ENCODE measurements at regions not wholly inside any gene's neighbourhood (a gene's known extent, or its start where the extent isn't known, plus 50 kb on each side); places are given as distances from the start of the nearest gene placed in this dataset.

- no peak for DNase-seq (ENCODE audit: low spot score in 2 of 2)
- 64 to 79% methylated on average over 15 to 18 of the region's 18 CpGs for WGBS, 2 donors
Observed at GRCh38 chr10:132478341-132479023, 59.1 kb upstream of the INPP5A start.

DNA sequence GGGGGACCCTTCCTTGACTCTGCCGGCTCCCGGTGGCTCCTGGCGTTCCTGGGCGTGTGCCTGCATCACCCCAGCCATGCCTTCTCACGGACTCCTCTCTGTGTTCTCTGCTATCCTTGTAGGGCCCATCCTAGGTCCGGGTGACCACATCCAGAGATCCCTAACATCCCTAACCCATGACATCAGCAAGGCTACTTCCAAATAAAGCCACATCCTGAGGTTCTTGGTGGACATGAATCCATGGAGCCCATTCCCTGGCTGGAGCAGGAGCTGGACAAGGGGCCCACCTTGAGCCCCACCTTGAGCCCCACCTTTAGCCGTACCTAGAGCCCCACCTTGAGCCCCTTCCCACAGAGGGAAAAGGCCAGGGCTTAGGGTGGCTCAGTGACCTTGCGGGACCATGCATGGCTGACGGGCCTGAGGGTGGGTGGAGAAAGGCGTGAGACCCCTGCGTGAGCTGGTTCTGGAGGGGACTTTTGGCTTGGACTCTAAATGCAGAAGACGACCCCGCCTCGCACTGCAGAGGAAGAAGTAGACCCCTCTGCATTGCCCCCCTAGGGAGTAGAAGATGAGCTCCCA is 58.5 kb upstream of the INPP5A start:
- 87 to 93% methylated on average over 14 of the region's 14 CpGs for WGBS, 2 donors
- intact Hi-C loops (cut with DNase I; ENCODE audit: low total_unique reads), result no loop called here
- TF ChIP-seq, protein P1, sequence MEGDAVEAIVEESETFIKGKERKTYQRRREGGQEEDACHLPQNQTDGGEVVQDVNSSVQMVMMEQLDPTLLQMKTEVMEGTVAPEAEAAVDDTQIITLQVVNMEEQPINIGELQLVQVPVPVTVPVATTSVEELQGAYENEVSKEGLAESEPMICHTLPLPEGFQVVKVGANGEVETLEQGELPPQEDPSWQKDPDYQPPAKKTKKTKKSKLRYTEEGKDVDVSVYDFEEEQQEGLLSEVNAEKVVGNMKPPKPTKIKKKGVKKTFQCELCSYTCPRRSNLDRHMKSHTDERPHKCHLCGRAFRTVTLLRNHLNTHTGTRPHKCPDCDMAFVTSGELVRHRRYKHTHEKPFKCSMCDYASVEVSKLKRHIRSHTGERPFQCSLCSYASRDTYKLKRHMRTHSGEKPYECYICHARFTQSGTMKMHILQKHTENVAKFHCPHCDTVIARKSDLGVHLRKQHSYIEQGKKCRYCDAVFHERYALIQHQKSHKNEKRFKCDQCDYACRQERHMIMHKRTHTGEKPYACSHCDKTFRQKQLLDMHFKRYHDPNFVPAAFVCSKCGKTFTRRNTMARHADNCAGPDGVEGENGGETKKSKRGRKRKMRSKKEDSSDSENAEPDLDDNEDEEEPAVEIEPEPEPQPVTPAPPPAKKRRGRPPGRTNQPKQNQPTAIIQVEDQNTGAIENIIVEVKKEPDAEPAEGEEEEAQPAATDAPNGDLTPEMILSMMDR (IDR thresholded peaks at IDR 0.05), result no peak
- no peak for TF ChIP-seq POLR2A (IDR thresholded peaks at IDR 0.05)
- no peak overlapping the region for H3K4me3 ChIP-seq (ENCODE audit: low read depth, poor library complexity, severe bottlenecking)
- no peak for DNase-seq (ENCODE audit: low spot score in 2 of 2)

More at GRCh38 chr10:132478341-132479023, 59.1 kb upstream of the INPP5A start:
- no peak overlapping the region for H3K4me3 ChIP-seq (ENCODE audit: low read depth, poor library complexity, severe bottlenecking)
- TF ChIP-seq POLR2A (IDR thresholded peaks at IDR 0.05), result no peak
- TF ChIP-seq, protein P1 (IDR thresholded peaks at IDR 0.05), result no peak
- intact Hi-C loops (cut with DNase I; ENCODE audit: low total_unique reads), result no loop called here

DNA sequence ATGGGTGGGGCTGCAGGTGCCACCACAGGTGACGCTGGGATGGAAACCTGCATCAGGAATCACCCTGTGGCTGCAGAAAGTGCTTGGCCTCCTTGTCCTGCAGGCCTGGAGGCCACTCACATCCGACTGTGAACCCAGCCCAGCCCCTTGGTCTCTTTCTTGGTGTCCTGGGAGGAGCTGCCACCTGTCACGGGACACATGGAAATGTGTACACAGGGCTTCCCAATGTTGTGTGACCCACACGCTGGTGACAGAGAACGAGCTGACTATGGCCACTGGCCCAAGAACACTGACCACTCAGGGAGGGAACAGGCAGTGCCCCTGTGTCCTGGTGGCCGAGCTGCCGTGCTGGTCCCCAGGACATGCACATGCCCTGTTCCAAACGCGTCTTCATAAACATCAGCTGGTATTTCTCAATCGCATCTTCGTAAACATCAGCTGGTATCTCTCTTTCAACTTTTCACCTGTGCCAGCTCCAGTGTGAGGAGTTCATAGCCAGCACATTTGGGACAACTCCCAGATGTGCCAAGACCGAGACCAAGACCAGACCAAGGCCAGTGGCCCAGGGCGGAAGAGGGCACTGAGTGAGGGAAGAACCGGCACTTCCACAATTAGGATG is 57.9 kb upstream of the INPP5A start:
- DNase-seq (ENCODE audit: low spot score in 2 of 2), result no peak
- TF ChIP-seq, protein P1 (IDR thresholded peaks at IDR 0.05), result no peak
- no peak for TF ChIP-seq POLR2A (IDR thresholded peaks at IDR 0.05)
- 91 to 94% methylated on average over 14 of the region's 14 CpGs for WGBS, 2 donors
- H3K4me3 ChIP-seq (ENCODE audit: low read depth, poor library complexity, severe bottlenecking), result no peak overlapping the region
- intact Hi-C loops (cut with DNase I; ENCODE audit: low total_unique reads), result no loop called here

DNA sequence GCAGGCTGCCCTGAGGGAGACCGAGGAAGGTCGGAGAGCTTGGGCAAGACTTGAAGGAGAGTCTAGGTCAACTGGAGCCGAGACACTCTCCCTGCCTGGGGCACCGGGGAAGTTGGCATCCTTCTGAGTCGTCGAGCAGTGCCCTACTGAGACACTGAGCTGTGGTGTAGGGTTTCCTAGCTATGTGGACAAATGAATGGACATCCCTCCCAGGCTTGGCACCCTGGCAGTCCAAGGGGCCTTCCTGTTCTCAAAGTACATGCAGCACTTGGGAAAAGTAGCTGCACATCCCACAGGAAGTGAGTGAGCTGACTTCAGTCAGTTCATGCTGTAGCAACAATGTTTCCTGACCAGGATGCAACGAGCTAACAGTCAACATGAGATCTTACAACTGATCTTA is 57.2 kb upstream of the INPP5A start:
- WGBS, 2 donors, result 74 to 76% methylated on average over 7 of the region's 7 CpGs
- TF ChIP-seq POLR2A (IDR thresholded peaks at IDR 0.05), result no peak
- TF ChIP-seq, protein P1 (IDR thresholded peaks at IDR 0.05), result no peak
- H3K4me3 ChIP-seq (ENCODE audit: low read depth, poor library complexity, severe bottlenecking), result no peak overlapping the region
- DNase-seq (ENCODE audit: low spot score in 2 of 2), result no peak
- intact Hi-C loops (cut with DNase I; ENCODE audit: low total_unique reads), result no loop called here

DNA sequence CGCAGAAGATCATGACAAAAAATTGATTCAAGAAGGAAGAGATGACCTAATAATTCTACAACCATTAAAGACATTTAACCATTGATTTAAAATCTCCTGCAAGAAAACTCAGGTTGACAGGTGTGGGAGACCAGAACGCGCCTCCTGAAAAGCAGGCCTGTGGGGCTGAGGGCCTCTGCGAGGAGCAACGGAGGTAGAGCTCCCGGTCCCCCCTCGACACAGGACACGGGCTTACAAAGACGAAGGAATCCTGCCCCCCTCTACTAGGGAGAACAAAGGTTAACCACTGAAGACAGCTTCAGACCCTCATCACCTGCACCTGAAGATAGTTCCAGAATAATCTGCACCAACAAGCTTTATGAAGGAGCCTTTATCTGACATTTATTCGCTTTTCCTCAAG is 55.9 kb upstream of the INPP5A start:
- intact Hi-C loops (cut with DNase I; ENCODE audit: low total_unique reads), result no loop called here
- no peak overlapping the region for H3K4me3 ChIP-seq (ENCODE audit: low read depth, poor library complexity, severe bottlenecking)
- 59 to 61% methylated on average over 10 of the region's 10 CpGs for WGBS, 2 donors
- no peak for DNase-seq (ENCODE audit: low spot score in 2 of 2)
- TF ChIP-seq, protein P1 (IDR thresholded peaks at IDR 0.05), result no peak
- no peak for TF ChIP-seq POLR2A (IDR thresholded peaks at IDR 0.05)
